ENCODE measurements at regions not wholly inside any gene's neighbourhood (a gene's known extent, or its start where the extent isn't known, plus 50 kb on each side); places are given as distances from the start of the nearest gene placed in this dataset.

DNA sequence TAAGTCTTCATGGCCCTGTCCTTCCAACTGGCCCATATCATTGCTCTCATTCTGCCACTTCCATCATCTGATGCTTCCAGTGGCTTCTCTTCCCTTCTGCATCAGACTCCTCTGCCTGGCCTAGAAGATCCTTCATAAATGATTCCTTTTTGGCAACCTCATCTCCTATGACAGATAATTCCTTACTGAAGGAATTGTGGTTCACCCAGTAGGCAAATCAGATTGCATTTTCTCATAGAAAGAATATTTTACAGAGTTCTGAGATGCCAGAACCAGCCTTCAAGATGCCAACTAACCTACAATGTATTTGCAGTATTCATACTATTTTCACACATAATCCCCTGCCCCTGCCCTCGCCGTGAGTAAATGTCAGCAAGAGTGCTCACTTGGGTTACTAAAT is 423.0 kb upstream of the TGFBR2 start:
- DNase-seq = no peak
- no peaks in the 10 kb centered on the region for H3K9me3 ChIP-seq

DNA sequence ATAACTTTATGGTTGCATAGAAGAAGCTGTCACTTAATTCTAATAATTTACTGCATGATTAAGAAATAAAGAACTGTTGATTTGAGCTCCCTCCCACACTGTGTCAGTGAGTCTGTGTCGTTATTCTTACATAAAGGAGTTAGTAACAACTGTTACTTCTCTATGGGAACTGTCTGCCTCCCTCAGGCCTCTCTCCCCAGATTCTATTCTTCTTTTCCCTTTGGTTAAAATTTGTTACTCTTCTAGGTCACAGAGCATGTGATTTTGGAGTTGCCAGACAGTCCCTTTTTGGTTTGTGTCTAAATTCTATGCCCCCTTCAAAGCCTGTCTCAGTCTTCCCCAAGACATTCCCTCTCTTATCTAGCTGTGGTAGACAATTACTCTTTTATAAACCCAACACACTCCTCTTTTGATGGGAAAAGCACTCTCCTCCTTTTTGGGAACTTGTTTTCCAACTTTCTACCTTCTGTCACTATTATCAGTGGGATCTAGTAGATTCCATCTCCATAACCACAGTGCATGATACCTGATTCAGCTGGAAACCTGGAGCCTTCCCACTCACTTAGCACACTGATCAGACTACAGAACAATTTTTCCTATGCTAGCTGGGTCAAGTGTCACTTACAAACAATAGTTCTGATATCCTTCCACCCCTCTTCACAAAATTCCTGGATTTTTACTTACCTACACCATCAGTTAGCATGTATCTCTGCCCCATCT is 422.1 kb upstream of the TGFBR2 start:
- Histone ChIP-seq H3K27me3 (no peaks in the 10 kb centered on the region), H3K9me3 (no peaks in the 10 kb centered on the region), H3K4me3 (no peak overlapping the region), H3K36me3 (no peaks in the 10 kb centered on the region)
- DNase-seq = no peak

More for the DNA sequence above, 423.0 kb upstream of the TGFBR2 start:
- no peak overlapping the region for H3K4me3 ChIP-seq
- no peaks in the 10 kb centered on the region for H3K27me3 ChIP-seq
- H3K36me3 ChIP-seq = no peaks in the 10 kb centered on the region

DNA sequence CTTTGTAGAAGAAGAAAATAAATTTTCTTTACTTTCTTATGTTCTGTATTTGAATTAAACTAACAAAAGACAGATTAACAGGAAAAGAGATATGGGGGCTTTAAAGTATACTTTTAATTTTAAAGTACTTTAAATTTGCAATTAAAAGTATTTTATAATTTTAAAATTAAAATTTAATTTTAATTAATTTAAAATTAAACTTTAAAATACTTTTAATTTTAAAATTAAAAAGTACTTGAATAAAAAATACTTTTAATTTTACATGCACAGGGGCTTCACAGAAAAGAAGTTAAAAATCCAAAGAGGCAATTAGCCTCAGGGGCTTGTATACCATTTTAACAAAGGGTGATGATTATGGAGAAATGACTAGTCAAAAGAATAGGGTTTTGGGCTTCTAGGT is 420.5 kb upstream of the TGFBR2 start:
- Histone ChIP-seq H3K9me3 (no peaks in the 10 kb centered on the region), H3K27me3 (no peaks in the 10 kb centered on the region), H3K4me3 (no peak overlapping the region), H3K36me3 (no peaks in the 10 kb centered on the region)
- no peak for DNase-seq

DNA sequence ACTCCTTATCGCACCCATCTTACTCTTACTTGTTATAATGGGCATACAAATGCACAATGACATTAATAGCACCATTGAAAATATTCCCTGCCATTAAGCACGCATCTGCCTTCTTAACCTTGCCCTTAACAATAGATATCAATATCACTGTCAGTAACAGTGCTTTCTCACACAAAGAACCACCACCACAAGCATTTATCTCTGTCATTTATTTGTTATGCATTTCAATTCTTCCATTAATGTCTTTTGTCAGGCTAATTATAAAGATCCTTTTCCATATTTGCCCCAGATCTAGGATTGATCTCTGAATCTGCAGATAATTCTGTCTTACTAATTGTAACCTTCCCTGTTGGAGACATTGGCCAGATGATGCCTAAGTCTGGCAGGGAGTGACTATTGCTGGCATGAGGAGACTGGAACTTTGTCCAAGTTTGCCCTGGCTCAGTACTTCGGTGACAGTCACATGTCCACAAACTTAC is 419.6 kb upstream of the TGFBR2 start:
- Histone ChIP-seq H3K9me3 (no peaks in the 10 kb centered on the region), H3K36me3 (no peaks in the 10 kb centered on the region), H3K27me3 (no peaks in the 10 kb centered on the region), H3K4me3 (no peak overlapping the region)
- no peak for DNase-seq

DNA sequence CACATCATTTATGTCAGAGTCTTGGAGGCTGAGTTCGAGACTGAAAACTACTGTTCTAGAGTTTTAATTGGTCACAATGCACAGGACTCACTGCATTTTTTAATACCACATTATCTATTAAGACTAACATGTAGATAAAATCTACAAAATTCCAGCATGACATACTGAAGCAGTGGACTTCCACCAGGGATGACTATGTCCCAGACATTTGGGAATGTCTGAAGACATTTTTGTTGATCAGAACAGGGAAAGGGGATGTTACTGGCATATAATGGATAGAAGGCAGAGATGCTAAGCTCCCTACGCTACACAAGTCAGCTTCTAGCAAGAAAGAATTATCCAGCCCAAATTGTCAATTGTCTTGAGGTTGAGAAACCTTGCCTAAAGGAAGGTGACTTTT is 419.0 kb upstream of the TGFBR2 start:
- DNase-seq = no peak
- Histone ChIP-seq H3K9me3 (no peaks in the 10 kb centered on the region), H3K36me3 (no peaks in the 10 kb centered on the region), H3K4me3 (no peak overlapping the region), H3K27me3 (no peaks in the 10 kb centered on the region)

DNA sequence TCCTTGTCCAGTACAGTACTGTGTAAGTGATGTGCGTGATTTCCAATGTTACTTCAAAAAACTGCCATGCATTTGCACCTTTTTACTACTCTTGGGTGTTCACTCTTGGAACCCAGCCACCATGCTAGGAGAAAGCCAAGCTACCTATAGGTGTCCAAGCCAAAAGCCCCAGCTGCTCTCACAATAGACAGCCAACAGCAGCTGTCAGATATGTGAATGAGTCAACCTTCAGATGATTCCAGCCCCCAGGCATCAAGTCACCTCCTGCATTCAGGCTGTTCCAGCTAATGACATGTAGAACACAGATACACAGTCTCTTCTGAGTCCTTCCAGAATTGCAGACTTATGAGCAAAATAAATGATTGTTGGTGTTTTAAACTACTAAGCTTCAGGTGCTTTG is 417.7 kb upstream of the TGFBR2 start:
- no peak overlapping the region for H3K4me3 ChIP-seq
- H3K27me3 ChIP-seq = no peaks in the 10 kb centered on the region
- peak; percentile 12 for DNase-seq
- H3K9me3 ChIP-seq = no peaks in the 10 kb centered on the region
- H3K36me3 ChIP-seq = no peaks in the 10 kb centered on the region

DNA sequence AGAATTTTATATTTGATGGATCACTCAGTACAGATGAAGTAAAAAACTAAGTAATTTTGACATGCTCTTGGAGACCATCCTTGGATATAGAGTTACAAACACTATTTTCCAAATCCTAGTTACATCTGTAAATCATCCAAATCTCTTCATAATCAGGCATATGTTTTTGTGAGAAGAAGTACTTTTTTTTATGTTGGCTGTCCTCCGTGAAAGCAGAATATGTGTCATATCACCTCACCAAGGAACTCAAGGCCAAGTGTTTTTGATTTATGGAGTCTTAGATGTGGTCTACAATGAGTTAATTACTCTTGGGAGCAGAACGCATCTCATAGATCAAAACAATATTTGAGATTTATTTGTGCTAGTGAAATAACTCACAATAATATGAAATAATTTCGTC is 416.5 kb upstream of the TGFBR2 start:
- Histone ChIP-seq H3K27me3 (no peaks in the 10 kb centered on the region), H3K9me3 (no peaks in the 10 kb centered on the region), H3K36me3 (no peaks in the 10 kb centered on the region), H3K4me3 (no peak overlapping the region)
- DNase-seq = no peak

DNA sequence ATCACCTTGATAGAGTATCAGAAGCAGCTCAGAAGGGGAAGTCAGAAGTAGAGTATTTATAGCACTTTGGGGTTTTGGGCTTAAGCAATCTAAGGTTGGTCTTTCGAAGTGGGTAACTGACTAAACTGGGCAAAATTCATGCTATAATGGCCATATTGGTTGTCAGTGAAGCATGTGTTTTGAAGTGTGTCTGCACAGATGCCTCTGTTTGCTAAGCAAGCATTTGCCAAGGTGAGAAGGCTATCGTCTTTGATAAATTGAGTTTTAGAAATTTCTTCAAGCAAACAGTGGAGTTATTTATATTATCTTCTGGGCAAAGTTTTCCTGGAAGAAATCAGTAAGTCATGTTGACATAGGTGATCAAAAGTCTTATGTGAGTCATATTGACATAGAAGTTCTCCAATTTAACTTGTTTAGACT is 412.8 kb upstream of the TGFBR2 start:
- Histone ChIP-seq H3K36me3 (no peaks in the 10 kb centered on the region), H3K4me3 (no peak overlapping the region), H3K9me3 (no peaks in the 10 kb centered on the region), H3K27me3 (no peaks in the 10 kb centered on the region)
- DNase-seq = no peak

DNA sequence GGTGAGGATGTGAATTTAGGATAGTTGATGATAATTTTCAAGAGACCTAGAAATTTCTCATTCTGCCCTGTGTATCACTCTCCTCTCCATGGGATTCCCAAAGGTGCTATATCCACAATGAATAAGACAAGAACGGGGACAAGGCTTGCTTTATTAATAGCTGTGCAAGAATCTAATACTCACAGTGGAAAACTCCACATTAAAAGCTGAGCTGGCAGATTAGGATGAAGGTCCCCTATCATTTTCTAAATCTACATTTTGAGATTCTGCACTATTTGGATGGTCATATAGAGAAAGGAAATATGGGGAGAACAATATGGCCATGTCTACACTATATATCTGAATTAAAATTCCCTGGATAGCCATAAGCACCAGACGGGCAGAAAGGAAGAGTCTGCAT is 411.0 kb upstream of the TGFBR2 start:
- no peak for DNase-seq
- Histone ChIP-seq H3K27me3 (no peaks in the 10 kb centered on the region), H3K9me3 (no peaks in the 10 kb centered on the region), H3K4me3 (no peak overlapping the region), H3K36me3 (no peaks in the 10 kb centered on the region)

DNA sequence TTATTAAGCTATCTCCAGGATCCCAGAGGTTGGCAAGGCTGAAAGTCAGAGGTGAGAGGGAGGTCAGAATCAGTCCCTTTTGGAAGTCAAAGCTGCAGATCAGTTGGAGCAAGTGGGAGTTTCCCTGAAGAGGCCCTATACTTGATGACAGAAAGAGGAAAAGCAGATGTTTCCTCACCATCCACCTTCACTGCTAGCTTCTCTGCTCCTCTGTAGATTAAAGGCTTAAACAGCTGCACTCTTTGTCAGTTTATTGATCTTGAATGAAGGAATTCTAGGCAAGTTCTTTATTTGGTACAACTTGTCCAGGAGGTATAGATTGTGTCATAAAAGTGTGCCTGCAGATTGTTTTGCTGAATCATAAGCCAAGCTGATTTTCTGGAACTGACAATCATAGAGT is 408.2 kb upstream of the TGFBR2 start:
- no peaks in the 10 kb centered on the region for H3K9me3 ChIP-seq
- H3K27me3 ChIP-seq = no peaks in the 10 kb centered on the region
- no peaks in the 10 kb centered on the region for H3K36me3 ChIP-seq
- DNase-seq = no peak
- no peak overlapping the region for H3K4me3 ChIP-seq

DNA sequence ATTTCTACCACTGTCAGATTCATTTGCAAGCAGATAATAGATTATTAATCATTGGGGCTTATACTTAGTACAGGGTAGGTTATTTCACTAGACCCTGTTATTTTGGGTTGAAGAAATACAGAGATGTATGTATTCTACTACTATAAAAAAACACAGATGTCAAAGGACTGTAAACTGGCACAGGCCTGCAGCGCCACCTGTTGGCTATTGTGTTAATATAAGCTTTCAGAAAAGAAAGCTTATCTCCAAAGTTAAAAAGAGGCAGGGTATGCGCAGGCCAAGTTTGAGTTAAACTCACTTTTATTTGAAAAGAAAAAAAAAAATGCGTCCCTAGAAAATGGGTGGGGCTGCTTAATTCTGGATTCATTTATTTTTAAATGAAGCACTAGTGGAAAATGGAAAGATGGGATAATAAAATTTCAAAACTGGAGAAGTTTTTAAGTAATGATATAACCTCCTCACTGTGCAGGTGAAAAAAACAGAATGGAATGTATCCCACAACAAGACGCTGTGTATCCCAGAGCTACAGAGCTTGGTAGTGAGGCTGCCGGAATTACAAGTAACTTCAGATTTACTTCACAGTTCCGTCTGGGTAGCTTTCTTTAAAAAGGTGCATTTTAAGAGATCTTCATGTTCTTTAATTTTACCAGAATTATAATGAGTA is 407.2 kb upstream of the TGFBR2 start:
- Histone ChIP-seq H3K4me3 (no peak overlapping the region), H3K27me3 (no peaks in the 10 kb centered on the region), H3K9me3 (no peaks in the 10 kb centered on the region), H3K36me3 (no peaks in the 10 kb centered on the region)
- DNase-seq = peak; percentile 25

DNA sequence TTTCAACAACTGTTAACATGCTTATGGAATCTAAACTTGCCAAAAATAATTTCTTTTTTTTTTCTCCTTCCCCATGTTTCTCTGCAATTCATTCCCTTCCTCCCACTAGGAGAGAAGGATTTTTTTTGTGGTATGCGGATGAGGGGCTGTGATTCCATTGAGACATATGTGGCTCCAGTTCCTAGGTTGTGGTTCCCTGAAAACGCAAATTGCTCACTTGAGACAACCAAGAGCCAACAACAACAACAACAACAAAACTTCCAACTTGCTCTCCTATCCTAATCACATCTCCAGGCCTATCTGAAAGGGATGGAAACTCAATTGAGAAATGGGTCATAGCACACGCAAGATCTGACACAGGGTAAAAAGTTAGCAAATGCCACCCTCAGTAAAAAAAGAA is 406.5 kb upstream of the TGFBR2 start:
- no peak for DNase-seq
- Histone ChIP-seq H3K4me3 (no peak overlapping the region), H3K27me3 (no peaks in the 10 kb centered on the region), H3K36me3 (no peaks in the 10 kb centered on the region), H3K9me3 (no peaks in the 10 kb centered on the region)

DNA sequence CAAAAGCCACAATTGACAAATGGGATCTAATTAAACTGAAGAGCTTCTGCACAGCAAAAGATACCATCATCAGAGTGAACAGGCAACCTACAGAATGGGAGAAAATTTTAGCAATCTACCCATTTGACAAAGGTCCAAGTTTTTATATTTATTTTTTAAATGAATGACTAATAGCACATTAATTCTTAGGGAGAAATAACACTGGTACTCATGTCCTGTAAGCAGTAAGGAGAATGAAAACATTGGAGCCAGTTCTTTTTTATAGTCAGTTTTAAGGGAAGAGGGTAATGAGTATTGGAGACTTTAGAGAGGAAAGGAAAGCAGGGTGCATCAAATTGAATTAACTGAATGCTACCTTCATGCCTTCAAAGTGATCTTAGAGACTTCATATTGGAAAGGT is 404.7 kb upstream of the TGFBR2 start:
- no peak for DNase-seq

DNA sequence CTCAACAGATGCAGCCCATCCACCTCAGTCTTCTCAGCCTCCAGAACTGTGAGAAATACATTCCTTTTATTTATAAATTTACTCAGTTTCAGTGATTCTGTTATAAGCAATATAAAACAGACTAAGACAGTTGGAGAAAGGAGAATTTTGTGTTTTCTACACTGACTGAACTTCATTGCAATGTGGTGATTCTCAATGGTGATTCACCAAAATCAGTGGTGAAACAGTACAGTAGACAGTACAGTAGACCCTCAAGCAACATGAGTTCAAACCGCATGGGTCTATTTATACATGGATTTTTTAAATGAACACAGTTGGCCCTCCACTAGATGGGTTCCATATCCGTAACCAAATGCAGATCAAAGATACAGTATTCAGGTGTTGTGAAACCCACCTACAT is 403.1 kb upstream of the TGFBR2 start:
- Histone ChIP-seq H3K4me3 (no peak overlapping the region), H3K36me3 (no peaks in the 10 kb centered on the region), H3K27me3 (no peaks in the 10 kb centered on the region), H3K9me3 (no peaks in the 10 kb centered on the region)
- DNase-seq = no peak

More for the DNA sequence above, 404.7 kb upstream of the TGFBR2 start:
- Histone ChIP-seq H3K36me3 (no peaks in the 10 kb centered on the region), H3K4me3 (no peak overlapping the region), H3K9me3 (no peaks in the 10 kb centered on the region), H3K27me3 (no peaks in the 10 kb centered on the region)

DNA sequence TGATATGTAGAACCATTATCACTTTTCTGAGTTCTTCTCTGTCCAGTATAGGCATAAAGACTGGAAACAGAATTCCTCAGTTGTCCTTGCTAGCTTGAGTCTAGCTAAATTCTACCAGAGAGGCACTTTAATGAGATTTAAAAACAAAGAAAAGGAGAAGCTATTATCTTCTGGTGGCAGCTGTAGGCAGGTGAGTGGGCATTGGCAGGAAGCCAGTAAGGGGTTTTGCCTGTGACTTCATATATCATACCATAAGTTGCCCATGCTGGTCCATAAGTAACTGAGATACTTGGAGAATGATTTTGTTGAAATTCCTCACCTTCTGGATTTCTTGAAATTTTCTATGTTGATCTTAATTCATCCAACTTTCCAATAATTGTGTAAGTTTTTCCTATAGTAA is 402.3 kb upstream of the TGFBR2 start:
- Histone ChIP-seq H3K4me3 (no peak overlapping the region), H3K9me3 (no peaks in the 10 kb centered on the region), H3K36me3 (no peaks in the 10 kb centered on the region), H3K27me3 (no peaks in the 10 kb centered on the region)
- no peak for DNase-seq

DNA sequence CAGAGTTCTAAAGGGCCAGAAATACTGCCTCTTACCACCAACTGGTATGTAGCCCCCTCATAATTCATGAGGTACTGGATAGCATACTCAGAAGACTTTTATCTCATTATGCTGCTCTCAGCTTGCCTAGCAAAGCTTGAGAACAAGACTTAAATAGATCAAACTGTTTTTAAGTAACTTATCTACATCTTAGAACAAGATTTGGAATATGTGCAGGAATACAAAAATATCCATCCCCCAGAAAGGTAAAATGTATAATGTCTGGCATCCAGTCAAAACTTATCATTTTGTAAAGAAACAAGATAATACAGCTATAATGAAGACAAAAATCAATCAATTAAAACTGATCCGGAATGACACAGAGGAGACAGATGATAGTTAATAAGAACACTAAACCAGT is 400.4 kb upstream of the TGFBR2 start:
- Histone ChIP-seq H3K27me3 (no peaks in the 10 kb centered on the region), H3K9me3 (no peaks in the 10 kb centered on the region)
- DNase-seq = no peak

DNA sequence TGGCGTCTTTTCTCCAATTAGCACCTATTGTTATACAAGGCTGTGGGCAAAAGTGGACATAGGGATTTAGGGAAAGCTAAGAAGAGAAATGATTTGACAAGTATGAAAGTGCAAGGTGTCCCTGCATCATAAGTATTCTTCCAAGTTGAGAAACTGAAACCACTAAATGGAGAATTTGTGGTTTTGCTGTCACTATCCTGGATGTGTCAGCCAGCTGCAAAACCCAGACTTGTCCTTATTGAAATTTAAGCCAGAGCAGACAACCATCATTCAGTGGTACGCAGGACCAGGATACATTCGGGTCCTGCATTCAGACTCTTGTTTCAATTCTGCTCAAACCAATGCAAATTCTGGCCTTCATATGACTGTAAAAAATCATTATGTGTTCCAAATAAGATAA is 384.8 kb upstream of the TGFBR2 start:
- no peak overlapping the region for H3K4me3 ChIP-seq
- H3K36me3 ChIP-seq = no peaks in the 10 kb centered on the region
- no peaks in the 10 kb centered on the region for H3K9me3 ChIP-seq
- no peaks in the 10 kb centered on the region for H3K27me3 ChIP-seq
- no peak for DNase-seq

More for the DNA sequence above, 400.4 kb upstream of the TGFBR2 start:
- Histone ChIP-seq H3K36me3 (no peaks in the 10 kb centered on the region), H3K4me3 (no peak overlapping the region)

DNA sequence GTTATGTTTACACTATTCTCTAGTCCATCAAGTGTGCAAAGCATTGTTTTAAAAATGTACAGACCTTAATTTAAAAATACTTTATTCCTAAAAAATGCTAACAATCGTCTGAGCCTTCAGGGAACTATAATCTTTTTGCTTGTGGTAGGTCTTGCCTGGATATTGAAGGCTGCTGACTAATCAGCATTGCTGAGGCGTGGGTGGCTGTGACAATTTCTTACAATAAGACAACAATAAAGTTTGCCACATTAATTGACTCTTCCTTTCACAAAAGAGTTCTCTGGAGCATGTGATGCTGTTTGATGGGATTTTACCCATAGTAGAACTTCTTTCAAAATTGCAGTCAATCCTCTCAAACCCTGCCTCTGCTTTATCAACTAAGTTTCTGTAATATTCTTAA is 384.0 kb upstream of the TGFBR2 start:
- H3K36me3 ChIP-seq = no peaks in the 10 kb centered on the region
- no peaks in the 10 kb centered on the region for H3K9me3 ChIP-seq
- no peak overlapping the region for H3K4me3 ChIP-seq
- H3K27me3 ChIP-seq = no peaks in the 10 kb centered on the region
- no peak for DNase-seq

Data from MG63 (cell line).